ENCODE measurements at regions not wholly inside any gene's neighbourhood (a gene's known extent, or its start where the extent isn't known, plus 50 kb on each side); places are given as distances from the start of the nearest gene placed in this dataset.

GRCh38 chr1:175864625-175865024, 121.2 kb upstream of the TNR start:
- DNase-seq, result no peak

GRCh38 chr1:175864183-175864582, 120.8 kb upstream of the TNR start:
- no peak for DNase-seq

- no peak for DNase-seq
Measured at GRCh38 chr1:175863299-175864050, 120.1 kb upstream of the TNR start.

- no peak for DNase-seq
Measured at GRCh38 chr1:175862408-175862807, 119.0 kb upstream of the TNR start.

GRCh38 chr1:175861626-175862367, 118.4 kb upstream of the TNR start:
- no peak for DNase-seq

- no peak for DNase-seq
Measured at GRCh38 chr1:175857756-175858155, 114.4 kb upstream of the TNR start.

GRCh38 chr1:175853681-175854080, 110.3 kb upstream of the TNR start:
- DNase-seq, result no peak

- DNase-seq, result no peak
Measured at GRCh38 chr1:175851749-175852148, 108.4 kb upstream of the TNR start.

GRCh38 chr1:175848329-175848728, 104.9 kb upstream of the TNR start:
- no peak for DNase-seq

- no peak for DNase-seq
Measured at GRCh38 chr1:175845985-175846384, 102.6 kb upstream of the TNR start.

GRCh38 chr1:175845338-175845737, 101.9 kb upstream of the TNR start:
- no peak for DNase-seq

- DNase-seq, result no peak
Measured at GRCh38 chr1:175844877-175845276, 101.5 kb upstream of the TNR start.

- DNase-seq, result no peak
Measured at GRCh38 chr1:175842550-175842949, 99.2 kb upstream of the TNR start.

- peak; percentile 90 for DNase-seq
Measured at GRCh38 chr1:175841738-175842187, 98.4 kb upstream of the TNR start.

- DNase-seq, result peak; percentile 84
Measured at GRCh38 chr1:175840787-175841186, 97.4 kb upstream of the TNR start.

- peak; percentile 86 for DNase-seq
Measured at GRCh38 chr1:175839779-175840669, 96.6 kb upstream of the TNR start.

- no peak for DNase-seq
Measured at GRCh38 chr1:175834597-175834996, 91.2 kb upstream of the TNR start.

- no peak for DNase-seq
Measured at GRCh38 chr1:175833951-175834350, 90.6 kb upstream of the TNR start.

- no peak for DNase-seq
Measured at GRCh38 chr1:175833502-175833901, 90.1 kb upstream of the TNR start.

GRCh38 chr1:175830500-175830899, 87.1 kb upstream of the TNR start:
- no peak for DNase-seq

- no peak for DNase-seq
Measured at GRCh38 chr1:175829845-175830244, 86.5 kb upstream of the TNR start.

GRCh38 chr1:175826705-175827104, 83.3 kb upstream of the TNR start:
- no peak for DNase-seq

GRCh38 chr1:175824079-175824478, 80.7 kb upstream of the TNR start:
- no peak for DNase-seq

Data from NCI-H510A treated with DMSO at 0.1 percent for 48 hours (cell line).